Smooth muscle cell (in vitro differentiated cells): ENCODE measurements at regions not wholly inside any gene's neighbourhood (a gene's known extent, or its start where the extent isn't known, plus 50 kb on each side); places are given as distances from the start of the nearest gene placed in this dataset.

ENCODE experiments used
- DNase-seq: peaks from one replicate; lab custom pipeline; 2025; ENCODE audit not compliant: unreplicated experiment; lab: John Stamatoyannopoulos, UW
- H2AFZ ChIP-seq: fragments of 200-600 bp; sonication (generic); 2 replicates; pipeline ENCODE4 v1.6.0; 2016; ENCODE audit warnings: antibody characterized with exemption, low read depth, mild to moderate bottlenecking
- H3F3A ChIP-seq: fragments of 200-600 bp; sonication (generic); 2 replicates; pipeline ENCODE4 v1.6.0; 2017; ENCODE audit warnings: antibody characterized with exemption, low read depth
- H3K27ac ChIP-seq: fragments of 200-600 bp; sonication (generic); 2 replicates; pipeline ENCODE4 v1.5.1; 2016; ENCODE audit warnings: low read depth, mild to moderate bottlenecking
- H3K27me3 ChIP-seq: fragments of 200-600 bp; sonication (generic); 2 replicates; pipeline ENCODE4 v1.6.1; 2016; ENCODE audit warnings: low read depth, mild to moderate bottlenecking
- H3K36me3 ChIP-seq: fragments of 200-600 bp; sonication (generic); 2 replicates; pipeline ENCODE4 v1.5.1; 2016; ENCODE audit warnings: low read depth
- H3K4me1 ChIP-seq: fragments of 200-600 bp; sonication (generic); 2 replicates; pipeline ENCODE4 v1.5.1; 2016; ENCODE audit warnings: low read depth
- H3K4me2 ChIP-seq: fragments of 200-600 bp; sonication (generic); 2 replicates; pipeline ENCODE4 v1.6.0; 2016; ENCODE audit warnings: mild to moderate bottlenecking
- H3K4me3 ChIP-seq: fragments of 200-600 bp; sonication (generic); 2 replicates; pipeline ENCODE4 v1.5.1; 2016; ENCODE audit warnings: mild to moderate bottlenecking
- H3K79me2 ChIP-seq: fragments of 200-600 bp; sonication (generic); 2 replicates; pipeline ENCODE4 v1.6.0; 2016; ENCODE audit warnings: low read depth, mild to moderate bottlenecking
- H3K9ac ChIP-seq: fragments of 200-600 bp; sonication (generic); 2 replicates; pipeline ENCODE4 v1.6.0; 2016; ENCODE audit warnings: low read depth
- H3K9me3 ChIP-seq: fragments of 200-600 bp; sonication (generic); replicated peaks from 2 replicates; pipeline ENCODE4 v1.5.1; 2016; ENCODE audit warnings: low read depth
- H4K20me1 ChIP-seq: fragments of 200-600 bp; sonication (generic); 2 replicates; pipeline ENCODE4 v1.6.0; 2016; ENCODE audit warnings: low read depth
- WGBS: methylation state at CpG from one replicate; pipeline ENCODE4 v1.1.7; 2016; ENCODE audit warnings: low lambda C conversion rate; 5-methylcytosine and 5-hydroxymethylcytosine counted together
- TF ChIP-seq, protein P1 (sequence below): fragments of 200-600 bp; sonication (generic); IDR thresholded peaks from 2 replicates; pipeline ENCODE4 v1.5.1; 2017; ENCODE audit warnings: borderline replicate concordance, mild to moderate bottlenecking, antibody characterized with exemption; ENCODE audit not compliant: insufficient read depth, poor library complexity, severe bottlenecking

DNA sequence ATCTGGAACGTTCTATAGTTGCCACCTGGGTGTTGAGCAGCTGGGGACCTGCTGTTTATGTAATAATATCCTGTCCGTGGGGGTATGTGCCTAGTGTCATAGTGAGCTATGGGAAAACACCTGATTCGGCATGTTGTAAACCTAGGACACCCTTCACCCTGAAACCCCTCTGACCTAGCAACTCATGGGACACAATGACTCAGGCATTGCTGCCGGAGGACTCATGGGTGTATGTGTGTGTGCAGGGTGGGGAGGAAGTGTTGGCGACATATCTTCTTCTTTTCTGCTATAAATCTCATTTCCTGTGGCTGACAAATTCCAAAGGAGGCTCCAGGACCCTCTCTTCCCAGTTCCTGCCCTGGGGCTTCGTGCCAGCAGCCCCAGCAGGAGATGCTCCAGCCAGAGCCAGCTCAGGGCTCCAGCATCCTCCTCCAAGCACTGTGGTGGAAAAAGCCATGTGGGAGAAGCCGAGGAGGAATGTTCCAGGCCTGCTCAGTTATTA is 77.0 kb upstream of the PODXL start:
- Histone ChIP-seq H3K36me3 (no peaks in the 10 kb centered on the region), H3K4me2 (no peak overlapping the region), H2AFZ (no peak overlapping the region), H3K4me1 (no peaks in the 10 kb centered on the region), H4K20me1 (no peaks in the 10 kb centered on the region), H3K4me3 (no peak overlapping the region), H3K27me3 (no peaks in the 10 kb centered on the region), H3K79me2 (no peaks in the 10 kb centered on the region), H3K27ac (peak overlapping the region; percentile 67), H3F3A (no peaks in the 10 kb centered on the region), H3K9me3 (no peaks in the 10 kb centered on the region), H3K9ac (no peak overlapping the region)
- DNase-seq = no peak
- 47% methylated on average over 7 of the region's 7 CpGs for WGBS
- TF ChIP-seq, protein P1, sequence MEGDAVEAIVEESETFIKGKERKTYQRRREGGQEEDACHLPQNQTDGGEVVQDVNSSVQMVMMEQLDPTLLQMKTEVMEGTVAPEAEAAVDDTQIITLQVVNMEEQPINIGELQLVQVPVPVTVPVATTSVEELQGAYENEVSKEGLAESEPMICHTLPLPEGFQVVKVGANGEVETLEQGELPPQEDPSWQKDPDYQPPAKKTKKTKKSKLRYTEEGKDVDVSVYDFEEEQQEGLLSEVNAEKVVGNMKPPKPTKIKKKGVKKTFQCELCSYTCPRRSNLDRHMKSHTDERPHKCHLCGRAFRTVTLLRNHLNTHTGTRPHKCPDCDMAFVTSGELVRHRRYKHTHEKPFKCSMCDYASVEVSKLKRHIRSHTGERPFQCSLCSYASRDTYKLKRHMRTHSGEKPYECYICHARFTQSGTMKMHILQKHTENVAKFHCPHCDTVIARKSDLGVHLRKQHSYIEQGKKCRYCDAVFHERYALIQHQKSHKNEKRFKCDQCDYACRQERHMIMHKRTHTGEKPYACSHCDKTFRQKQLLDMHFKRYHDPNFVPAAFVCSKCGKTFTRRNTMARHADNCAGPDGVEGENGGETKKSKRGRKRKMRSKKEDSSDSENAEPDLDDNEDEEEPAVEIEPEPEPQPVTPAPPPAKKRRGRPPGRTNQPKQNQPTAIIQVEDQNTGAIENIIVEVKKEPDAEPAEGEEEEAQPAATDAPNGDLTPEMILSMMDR = no peak

DNA sequence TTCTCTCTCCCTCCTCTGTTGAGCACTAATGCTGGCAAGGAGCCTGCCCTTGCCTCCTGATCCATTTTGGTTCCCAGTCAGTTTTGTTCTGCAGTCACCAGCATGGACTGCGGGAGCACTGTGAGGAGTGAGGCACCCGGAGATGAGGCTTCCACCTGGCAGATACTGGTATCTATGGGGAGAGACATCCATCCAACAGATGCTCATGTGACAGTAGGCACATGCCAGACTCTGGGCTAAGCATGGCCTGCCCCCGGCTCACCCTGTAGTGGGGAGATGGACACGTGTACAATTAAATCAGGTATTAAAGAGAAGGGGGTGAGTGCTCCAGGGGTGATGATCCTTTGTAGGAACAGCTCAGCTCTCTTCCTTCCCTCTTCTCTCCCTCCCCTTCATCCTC is 74.0 kb upstream of the PODXL start:
- Histone ChIP-seq H3K9ac (no peak overlapping the region), H3K79me2 (no peaks in the 10 kb centered on the region), H3K4me2 (no peak overlapping the region), H3F3A (no peaks in the 10 kb centered on the region), H3K27me3 (no peaks in the 10 kb centered on the region), H3K4me1 (peaks cover 12% of the 10 kb centered on the region), H3K36me3 (no peaks in the 10 kb centered on the region), H3K27ac (peak overlapping the region; percentile 25), H2AFZ (no peak overlapping the region), H3K9me3 (no peaks in the 10 kb centered on the region), H3K4me3 (no peak overlapping the region), H4K20me1 (no peaks in the 10 kb centered on the region)
- 96% methylated on average over 4 of the region's 4 CpGs for WGBS
- no peak for DNase-seq
- TF ChIP-seq, protein P1 = no peak

DNA sequence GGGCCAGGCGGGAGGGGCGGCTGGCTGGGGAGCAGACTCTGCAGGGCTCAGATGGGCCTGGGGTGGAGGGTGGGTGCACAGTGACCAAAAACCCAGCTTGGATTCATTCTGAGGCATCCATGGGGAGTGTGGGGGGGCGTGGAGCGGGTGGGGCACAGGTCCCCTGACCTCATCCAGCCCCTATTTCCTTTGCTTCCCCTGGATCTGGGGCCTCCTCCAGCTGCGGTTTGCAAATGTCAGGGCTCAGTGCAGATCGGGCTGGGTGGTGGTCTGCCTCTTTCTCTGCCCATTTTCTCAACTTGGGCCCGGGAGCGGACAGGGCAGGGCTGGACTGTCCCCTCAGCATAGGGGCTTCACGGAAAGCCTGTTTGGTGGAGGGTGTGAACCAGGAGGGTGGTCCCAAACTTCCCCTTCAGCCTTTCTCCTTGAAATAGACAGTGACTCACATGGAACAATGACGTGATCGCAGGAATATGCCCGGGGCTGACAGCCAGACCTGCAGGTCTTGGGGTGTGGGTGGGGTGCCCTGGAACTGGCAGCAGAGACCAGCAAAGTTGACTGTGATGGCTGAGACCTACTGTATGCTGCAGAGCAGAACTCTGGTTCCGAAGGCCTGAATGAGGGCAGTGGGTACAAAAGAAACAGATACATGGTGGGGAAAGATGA is 72.9 kb upstream of the PODXL start:
- DNase-seq = no peak
- Histone ChIP-seq H3K27ac (peak overlapping the region; percentile 40), H3K4me1 (peaks cover 15% of the 10 kb centered on the region), H3K9me3 (no peaks in the 10 kb centered on the region), H3F3A (no peaks in the 10 kb centered on the region), H4K20me1 (no peaks in the 10 kb centered on the region), H3K4me3 (no peak overlapping the region), H2AFZ (no peak overlapping the region), H3K4me2 (no peak overlapping the region), H3K9ac (no peak overlapping the region), H3K27me3 (no peaks in the 10 kb centered on the region), H3K79me2 (no peaks in the 10 kb centered on the region), H3K36me3 (no peaks in the 10 kb centered on the region)
- TF ChIP-seq, protein P1 = no peak
- WGBS = 65% methylated on average over 13 of the region's 13 CpGs

DNA sequence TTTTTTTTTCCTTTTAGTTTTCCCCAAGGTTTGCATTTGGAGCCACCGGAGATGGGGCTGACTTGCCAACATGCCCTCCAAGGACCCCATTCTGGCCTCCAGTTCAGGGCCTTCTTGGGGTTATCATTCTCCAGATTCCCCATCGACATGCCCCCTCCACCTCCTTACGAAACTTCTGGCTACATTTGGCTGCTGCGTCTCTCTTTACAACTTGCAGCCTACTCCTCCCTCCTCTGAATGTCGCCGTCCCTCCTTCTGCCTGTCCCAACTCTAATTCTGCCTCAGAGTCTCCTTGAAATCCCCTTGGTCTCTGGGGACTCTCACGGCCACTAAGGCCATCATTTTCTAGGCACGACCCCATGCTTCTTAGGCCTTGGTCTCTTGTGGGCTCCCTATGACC is 72.2 kb upstream of the PODXL start:
- H3K4me2 ChIP-seq = no peak overlapping the region
- H3K9ac ChIP-seq = no peak overlapping the region
- H3K79me2 ChIP-seq = no peaks in the 10 kb centered on the region
- TF ChIP-seq, protein P1 = no peak
- no peaks in the 10 kb centered on the region for H3F3A ChIP-seq
- H4K20me1 ChIP-seq = no peaks in the 10 kb centered on the region
- no peaks in the 10 kb centered on the region for H3K36me3 ChIP-seq
- no peaks in the 10 kb centered on the region for H3K27me3 ChIP-seq
- peak overlapping the region; percentile 40 for H3K27ac ChIP-seq
- peaks cover 15% of the 10 kb centered on the region for H3K4me1 ChIP-seq
- no peak overlapping the region for H3K4me3 ChIP-seq
- DNase-seq = no peak
- H3K9me3 ChIP-seq = no peaks in the 10 kb centered on the region
- no peak overlapping the region for H2AFZ ChIP-seq
- 78% methylated on average over 8 of the region's 8 CpGs for WGBS
